ENCODE measurements at regions not wholly inside any gene's neighbourhood (a gene's known extent, or its start where the extent isn't known, plus 50 kb on each side); places are given as distances from the start of the nearest gene placed in this dataset.

DNA sequence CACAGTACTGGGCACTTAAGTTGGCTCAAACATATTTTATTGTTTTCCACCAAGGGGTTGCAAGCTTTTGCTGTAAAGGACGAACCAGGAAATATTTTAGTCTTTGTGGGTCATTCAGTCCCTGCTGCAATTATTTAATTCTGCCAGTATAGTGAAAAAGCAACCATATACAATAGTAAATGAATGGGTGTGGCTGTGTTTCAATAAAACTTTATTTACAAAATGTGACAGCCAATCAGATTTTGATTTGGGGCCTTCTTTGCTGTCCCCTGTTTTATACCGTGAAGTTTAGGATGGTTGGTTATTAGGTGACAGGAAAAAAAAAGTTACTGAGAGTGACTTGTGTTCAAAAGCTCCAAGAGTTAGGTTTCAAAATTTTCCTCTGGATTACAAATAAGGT is 956.4 kb downstream of the AACS start:
- TF ChIP-seq, protein P1, sequence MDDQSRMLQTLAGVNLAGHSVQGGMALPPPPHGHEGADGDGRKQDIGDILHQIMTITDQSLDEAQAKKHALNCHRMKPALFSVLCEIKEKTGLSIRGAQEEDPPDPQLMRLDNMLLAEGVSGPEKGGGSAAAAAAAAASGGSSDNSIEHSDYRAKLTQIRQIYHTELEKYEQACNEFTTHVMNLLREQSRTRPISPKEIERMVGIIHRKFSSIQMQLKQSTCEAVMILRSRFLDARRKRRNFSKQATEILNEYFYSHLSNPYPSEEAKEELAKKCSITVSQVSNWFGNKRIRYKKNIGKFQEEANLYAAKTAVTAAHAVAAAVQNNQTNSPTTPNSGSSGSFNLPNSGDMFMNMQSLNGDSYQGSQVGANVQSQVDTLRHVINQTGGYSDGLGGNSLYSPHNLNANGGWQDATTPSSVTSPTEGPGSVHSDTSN (IDR thresholded peaks at IDR 0.05; ENCODE audit: insufficient replicate concordance, low read depth, low read length), result no peak
- TF ChIP-seq, protein P2, sequence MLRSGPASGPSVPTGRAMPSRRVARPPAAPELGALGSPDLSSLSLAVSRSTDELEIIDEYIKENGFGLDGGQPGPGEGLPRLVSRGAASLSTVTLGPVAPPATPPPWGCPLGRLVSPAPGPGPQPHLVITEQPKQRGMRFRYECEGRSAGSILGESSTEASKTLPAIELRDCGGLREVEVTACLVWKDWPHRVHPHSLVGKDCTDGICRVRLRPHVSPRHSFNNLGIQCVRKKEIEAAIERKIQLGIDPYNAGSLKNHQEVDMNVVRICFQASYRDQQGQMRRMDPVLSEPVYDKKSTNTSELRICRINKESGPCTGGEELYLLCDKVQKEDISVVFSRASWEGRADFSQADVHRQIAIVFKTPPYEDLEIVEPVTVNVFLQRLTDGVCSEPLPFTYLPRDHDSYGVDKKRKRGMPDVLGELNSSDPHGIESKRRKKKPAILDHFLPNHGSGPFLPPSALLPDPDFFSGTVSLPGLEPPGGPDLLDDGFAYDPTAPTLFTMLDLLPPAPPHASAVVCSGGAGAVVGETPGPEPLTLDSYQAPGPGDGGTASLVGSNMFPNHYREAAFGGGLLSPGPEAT (IDR thresholded peaks at IDR 0.05; ENCODE audit: low read depth), result no peak
- TF ChIP-seq, protein P3, sequence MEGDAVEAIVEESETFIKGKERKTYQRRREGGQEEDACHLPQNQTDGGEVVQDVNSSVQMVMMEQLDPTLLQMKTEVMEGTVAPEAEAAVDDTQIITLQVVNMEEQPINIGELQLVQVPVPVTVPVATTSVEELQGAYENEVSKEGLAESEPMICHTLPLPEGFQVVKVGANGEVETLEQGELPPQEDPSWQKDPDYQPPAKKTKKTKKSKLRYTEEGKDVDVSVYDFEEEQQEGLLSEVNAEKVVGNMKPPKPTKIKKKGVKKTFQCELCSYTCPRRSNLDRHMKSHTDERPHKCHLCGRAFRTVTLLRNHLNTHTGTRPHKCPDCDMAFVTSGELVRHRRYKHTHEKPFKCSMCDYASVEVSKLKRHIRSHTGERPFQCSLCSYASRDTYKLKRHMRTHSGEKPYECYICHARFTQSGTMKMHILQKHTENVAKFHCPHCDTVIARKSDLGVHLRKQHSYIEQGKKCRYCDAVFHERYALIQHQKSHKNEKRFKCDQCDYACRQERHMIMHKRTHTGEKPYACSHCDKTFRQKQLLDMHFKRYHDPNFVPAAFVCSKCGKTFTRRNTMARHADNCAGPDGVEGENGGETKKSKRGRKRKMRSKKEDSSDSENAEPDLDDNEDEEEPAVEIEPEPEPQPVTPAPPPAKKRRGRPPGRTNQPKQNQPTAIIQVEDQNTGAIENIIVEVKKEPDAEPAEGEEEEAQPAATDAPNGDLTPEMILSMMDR (IDR thresholded peaks at IDR 0.05 in 2 of 3, conservative IDR thresholded peaks at IDR 0.05 in 1 of 3; ENCODE audit: control insufficient read depth in 2 of 3, extremely low read depth in 1 of 3, insufficient read depth in 1 of 3, low read depth in 3 of 3, low read length in 3 of 3), result no peak
- TF ChIP-seq JUNB (IDR thresholded peaks at IDR 0.05), result no peak
- no peak for TF ChIP-seq SIN3A (IDR thresholded peaks at IDR 0.05; ENCODE audit: low read depth, low read length)
- TF ChIP-seq, protein P4, sequence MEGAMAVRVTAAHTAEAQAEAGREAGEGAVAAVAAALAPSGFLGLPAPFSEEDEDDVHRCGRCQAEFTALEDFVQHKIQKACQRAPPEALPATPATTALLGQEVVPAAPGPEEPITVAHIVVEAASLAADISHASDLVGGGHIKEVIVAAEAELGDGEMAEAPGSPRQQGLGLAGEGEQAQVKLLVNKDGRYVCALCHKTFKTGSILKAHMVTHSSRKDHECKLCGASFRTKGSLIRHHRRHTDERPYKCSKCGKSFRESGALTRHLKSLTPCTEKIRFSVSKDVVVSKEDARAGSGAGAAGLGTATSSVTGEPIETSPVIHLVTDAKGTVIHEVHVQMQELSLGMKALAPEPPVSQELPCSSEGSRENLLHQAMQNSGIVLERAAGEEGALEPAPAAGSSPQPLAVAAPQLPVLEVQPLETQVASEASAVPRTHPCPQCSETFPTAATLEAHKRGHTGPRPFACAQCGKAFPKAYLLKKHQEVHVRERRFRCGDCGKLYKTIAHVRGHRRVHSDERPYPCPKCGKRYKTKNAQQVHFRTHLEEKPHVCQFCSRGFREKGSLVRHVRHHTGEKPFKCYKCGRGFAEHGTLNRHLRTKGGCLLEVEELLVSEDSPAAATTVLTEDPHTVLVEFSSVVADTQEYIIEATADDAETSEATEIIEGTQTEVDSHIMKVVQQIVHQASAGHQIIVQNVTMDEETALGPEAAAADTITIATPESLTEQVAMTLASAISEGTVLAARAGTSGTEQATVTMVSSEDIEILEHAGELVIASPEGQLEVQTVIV (IDR thresholded peaks at IDR 0.05; ENCODE audit: borderline replicate concordance, partially characterized antibody), result no peak
- no peak for TF ChIP-seq TCF12 (IDR thresholded peaks at IDR 0.05; ENCODE audit: low read depth, low read length)
- no peak for TF ChIP-seq WRNIP1 (IDR thresholded peaks at IDR 0.05; ENCODE audit: borderline replicate concordance, low read depth, low read length)
